ENCODE measurements at regions not wholly inside any gene's neighbourhood (a gene's known extent, or its start where the extent isn't known, plus 50 kb on each side); places are given as distances from the start of the nearest gene placed in this dataset.

DNA sequence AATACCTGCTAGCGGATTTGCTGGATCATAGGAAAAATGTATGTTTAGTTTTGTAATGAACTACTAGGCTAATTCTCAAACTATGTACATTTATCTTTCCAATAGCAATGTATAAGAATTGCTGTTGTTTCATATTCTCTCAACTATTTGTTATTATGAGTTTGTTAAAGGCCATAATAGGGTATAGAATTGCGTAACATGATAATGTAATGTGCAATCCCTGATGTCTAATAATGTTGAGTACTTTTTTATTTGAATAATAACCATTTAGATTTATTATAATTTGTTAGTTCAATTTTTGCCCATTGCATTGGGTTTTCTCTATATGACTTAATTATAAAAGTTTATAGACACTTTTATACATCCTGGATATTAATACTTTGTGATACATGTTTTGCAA is 801.6 kb downstream of the LUZP2 start:
- no peak for DNase-seq (ENCODE audit: extremely low read depth in 1 of 11, low read depth in 9 of 11, low spot score in 4 of 11)

DNA sequence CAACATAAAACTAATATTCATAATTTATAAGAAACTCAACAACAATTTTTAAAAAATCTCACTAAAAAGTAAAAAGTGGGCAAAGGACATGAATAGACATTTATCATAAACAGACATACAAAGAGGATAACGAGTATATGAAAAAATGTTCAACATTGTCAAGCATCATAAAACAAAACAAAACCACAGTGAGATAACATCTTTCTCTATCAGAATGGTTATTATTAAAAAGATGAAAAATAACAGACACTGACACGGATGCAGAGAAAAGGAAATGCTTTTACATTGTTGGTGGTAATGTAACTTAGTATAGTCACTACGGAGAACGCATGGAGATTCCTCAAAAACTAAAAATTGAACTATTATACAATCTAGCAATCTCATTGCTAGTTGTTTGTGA is 813.0 kb downstream of the LUZP2 start:
- no peak for DNase-seq (ENCODE audit: extremely low read depth in 1 of 11, low read depth in 9 of 11, low spot score in 4 of 11)

DNA sequence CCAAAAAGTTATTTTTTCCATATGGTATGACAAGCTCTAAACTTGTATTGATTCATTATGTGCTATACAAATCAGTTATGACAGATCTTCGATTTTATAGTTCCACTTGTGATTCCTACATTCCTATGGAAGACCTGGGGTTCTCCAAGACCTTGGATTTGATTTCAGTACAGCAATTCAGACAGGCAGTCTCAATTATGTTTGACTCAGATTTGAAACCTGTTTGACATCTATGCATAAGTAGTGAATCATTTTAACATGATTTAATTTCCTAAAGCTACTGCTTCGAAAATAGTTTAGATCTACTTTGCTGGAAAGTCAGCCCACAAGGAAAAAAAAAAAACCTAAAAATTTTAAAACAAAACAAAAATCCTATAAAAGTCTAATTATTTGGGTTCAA is 820.4 kb downstream of the LUZP2 start:
- DNase-seq (ENCODE audit: extremely low read depth in 1 of 11, low read depth in 9 of 11, low spot score in 4 of 11) = no peak

DNA sequence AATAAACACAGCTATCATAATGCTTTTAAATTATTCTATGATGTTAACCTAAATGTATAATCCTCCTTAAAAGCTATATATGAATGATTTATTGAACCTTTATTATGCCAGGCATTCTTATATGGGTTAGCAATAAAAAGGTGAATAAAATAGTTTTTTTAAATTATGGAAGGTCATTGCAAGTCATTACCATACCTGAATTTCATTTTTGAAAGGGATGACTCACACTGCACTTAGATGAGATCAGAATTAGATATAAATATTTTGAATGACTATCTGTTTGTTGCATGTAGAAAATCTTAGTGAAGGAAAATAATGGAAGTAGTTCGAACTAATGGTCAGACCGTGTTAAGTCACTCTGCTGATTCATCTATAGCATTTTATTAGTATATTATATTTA is 822.3 kb downstream of the LUZP2 start:
- no peak for DNase-seq (ENCODE audit: extremely low read depth in 1 of 11, low read depth in 9 of 11, low spot score in 4 of 11)

DNA sequence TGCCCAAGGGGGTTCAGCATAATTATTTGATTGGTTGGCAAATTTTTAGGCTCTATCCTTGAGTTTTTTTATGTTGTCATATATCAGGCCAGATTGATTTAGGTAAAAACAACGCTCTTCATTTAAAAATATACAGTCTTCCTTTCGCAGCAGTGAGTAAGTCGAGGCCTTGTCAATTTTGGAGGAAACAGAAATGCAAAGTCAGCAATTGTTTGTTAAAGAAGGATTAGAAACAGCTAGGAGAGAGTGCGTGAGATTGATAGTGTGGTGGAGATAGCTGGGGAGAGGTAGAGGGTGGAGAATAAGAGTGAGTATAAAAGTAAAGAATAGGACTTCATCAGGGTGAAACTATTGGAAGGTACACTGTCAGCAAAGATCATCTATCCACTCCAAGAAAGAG is 830.8 kb downstream of the LUZP2 start:
- DNase-seq (ENCODE audit: extremely low read depth in 1 of 11, low read depth in 9 of 11, low spot score in 4 of 11) = no peak

GRCh38 chr11:25339281-25339680 is 842.4 kb downstream of the LUZP2 start:
- no peak for DNase-seq (ENCODE audit: extremely low read depth in 1 of 11, low read depth in 9 of 11, low spot score in 4 of 11)

DNA sequence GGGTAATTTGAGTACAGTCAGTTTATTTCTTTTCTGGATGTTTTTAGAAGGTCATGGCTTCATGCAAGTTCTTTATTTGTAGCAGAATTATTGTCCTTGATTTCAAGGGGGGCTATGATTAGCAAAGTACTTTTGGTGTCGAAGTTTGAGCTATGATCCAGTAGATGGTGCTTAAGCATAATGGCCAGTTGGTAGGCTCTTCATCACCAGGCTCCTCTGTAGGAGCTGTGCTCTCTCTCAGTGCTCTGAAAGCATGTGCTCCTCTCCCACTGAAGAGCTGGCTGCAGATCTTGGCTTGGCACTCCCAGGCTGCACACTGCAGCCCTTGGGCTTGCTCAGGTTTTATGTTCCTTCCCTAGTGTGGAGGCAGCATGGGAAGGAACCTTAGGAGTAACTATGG is 852.7 kb downstream of the LUZP2 start:
- no peak for DNase-seq (ENCODE audit: extremely low read depth in 1 of 11, low read depth in 9 of 11, low spot score in 4 of 11)

DNA sequence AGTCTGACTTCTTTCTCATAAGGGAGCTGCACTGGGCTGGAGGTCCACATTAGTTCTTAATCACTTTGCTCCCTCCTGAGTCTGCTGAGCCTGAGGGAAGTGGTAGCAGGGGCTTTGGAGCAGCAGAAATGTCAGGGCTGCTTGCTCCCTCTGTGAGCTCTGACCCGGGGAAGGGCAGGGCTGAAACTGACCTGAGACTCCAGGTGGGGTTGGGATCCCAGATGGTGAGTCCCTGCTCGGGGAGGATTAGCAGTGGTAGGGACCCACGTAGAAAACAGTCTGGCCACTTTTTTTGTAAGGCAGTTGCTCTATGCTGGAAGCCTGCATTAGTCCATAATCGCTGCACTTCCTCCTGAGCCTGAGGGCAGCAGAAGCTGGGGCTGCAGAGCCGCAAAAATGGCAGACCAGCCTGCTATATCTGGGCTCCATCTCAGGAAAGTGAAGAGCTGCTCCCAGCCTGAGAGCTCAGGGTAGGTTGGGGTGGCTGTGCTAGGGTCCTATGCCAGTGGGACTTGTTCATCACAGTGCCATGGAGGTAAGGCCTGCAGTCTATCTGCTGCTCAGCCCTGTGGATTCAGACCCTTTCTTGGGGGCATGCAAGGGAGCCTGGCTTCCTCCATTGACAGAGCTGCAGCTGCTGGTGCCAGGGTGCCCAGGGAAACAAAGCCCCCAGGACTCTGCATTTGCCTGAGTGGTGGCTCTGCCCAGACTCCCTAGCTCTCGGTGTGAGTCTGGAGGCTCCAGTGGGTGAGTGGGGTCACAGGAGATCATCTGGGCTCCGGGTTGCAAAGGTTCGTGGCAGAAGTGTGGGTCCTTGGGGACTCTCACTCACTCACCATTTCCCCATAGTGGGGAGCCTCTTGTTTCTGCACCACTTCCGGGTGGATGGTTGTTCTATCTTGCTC is 854.3 kb downstream of the LUZP2 start:
- DNase-seq (ENCODE audit: extremely low read depth in 1 of 11, low read depth in 9 of 11, low spot score in 4 of 11) = no peak

- no peak for DNase-seq (ENCODE audit: extremely low read depth in 1 of 11, low read depth in 9 of 11, low spot score in 4 of 11)
Measured at GRCh38 chr11:25357133-25357532, 860.3 kb downstream of the LUZP2 start.

DNA sequence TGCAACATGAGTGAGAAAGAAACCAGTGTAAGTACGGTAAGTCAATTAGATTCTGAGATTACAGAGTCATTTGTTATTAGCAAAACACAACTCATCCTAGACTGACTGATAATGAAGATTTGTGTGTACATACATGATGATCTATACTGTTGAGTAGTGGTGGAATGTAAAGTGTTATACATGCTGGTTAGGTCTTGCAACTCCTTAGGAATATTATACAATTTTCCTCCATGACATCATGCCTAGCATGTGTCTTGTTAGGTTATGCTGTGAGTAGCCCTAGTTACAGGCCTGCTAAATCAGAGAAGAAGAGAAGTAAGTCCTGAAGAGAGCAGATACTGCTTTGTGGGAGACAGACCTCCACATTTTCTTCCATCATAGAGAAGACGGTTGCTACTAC is 880.6 kb downstream of the LUZP2 start:
- no peak for DNase-seq (ENCODE audit: extremely low read depth in 1 of 11, low read depth in 9 of 11, low spot score in 4 of 11)

DNA sequence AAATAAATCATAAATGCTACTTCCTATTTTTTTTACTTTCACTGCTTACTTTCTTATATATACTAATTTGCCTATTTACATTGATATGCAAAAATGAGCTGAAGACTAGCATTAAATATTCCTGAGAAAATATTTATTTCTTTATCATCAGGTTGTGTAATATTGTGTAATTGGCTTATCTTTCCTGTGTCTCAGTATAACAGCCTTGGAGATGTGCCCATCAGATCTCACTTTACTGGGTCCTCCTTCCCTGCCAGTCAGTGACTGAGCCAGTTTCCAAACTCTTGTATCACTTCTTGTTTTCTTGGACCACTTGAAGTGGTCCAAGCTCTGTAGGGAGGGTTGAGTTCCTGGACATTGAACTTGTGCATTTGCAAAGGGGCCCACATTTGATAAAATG is 900.0 kb downstream of the LUZP2 start:
- DNase-seq (ENCODE audit: extremely low read depth in 1 of 11, low read depth in 9 of 11, low spot score in 4 of 11) = no peak

DNA sequence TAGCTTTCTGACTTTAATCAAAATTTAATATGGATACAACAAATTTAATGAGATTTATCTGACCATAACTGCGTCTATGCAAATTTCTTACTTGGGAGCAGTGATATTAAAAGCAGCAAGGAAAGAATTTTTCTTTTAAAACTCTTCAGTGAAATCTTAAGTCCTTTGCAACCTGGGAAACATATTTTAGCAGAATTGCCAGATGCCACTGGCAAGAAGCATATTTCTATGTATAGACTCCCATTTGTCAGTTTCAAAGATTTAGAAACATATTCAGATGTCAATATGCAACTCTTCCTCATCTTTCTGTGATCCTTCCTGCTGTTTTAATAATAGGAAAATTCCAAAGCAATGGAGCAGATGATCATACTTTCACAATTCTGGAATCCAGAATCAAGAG is 911.3 kb downstream of the LUZP2 start:
- no peak for DNase-seq (ENCODE audit: extremely low read depth in 1 of 11, low read depth in 9 of 11, low spot score in 4 of 11)

- no peak for DNase-seq (ENCODE audit: extremely low read depth in 1 of 11, low read depth in 9 of 11, low spot score in 4 of 11)
Measured at GRCh38 chr11:25415793-25416192, 916.1 kb upstream of the ANO3 start.

DNA sequence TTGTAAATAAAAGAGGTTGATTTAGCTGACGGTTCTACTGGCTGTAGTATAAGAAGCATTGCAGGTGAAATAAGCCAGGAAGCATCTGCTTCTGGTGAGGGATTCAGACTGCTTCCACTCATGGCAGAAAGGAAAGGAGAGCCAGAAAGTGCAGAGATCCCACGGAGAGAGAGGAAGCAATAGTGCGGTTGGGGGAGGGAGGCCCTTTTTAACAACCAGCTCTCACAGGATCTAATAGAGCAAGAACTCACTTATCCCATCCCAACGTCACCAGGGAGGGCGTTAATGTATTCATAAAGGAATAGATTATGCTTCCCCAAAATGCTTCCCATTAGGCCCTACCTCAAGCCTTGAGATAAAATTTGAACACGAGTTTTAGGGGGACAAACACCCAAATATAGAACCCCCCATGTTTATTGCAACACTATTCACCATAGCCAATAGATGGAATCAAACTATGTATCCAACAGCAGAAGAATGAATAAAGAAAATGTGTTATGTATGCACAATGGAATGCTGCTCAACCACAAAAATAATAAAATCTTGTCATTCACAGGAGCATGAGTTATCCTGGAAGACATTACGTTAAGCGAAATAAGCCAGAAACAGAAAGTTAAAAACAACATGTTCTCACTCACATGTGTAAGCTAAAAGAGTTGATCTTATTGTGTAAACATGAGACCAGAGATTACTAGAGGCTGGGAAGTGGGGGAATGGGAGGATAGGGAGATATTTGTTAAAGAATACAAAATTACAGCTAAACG is 908.3 kb upstream of the ANO3 start:
- no peak for DNase-seq (ENCODE audit: extremely low read depth in 1 of 11, low read depth in 9 of 11, low spot score in 4 of 11)

DNA sequence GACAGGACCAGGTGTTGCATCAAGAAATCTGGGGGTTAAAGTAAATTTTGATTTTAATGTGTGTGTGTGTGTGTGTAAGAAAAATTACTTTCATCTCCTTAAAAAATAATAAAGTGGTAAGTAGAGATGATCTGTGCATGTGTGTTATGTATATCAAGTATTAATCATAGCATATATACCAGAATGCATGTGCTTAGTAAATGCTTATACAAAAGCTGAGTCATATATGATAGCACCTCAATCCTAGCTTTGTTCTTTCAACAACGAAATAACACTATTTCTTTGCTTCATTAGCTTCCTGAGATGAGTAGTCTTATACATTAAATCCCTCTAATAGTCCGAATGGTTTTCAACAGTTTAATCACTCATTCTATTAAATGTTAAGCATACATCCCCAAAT is 899.6 kb upstream of the ANO3 start:
- no peak for DNase-seq (ENCODE audit: extremely low read depth in 1 of 11, low read depth in 9 of 11, low spot score in 4 of 11)

DNA sequence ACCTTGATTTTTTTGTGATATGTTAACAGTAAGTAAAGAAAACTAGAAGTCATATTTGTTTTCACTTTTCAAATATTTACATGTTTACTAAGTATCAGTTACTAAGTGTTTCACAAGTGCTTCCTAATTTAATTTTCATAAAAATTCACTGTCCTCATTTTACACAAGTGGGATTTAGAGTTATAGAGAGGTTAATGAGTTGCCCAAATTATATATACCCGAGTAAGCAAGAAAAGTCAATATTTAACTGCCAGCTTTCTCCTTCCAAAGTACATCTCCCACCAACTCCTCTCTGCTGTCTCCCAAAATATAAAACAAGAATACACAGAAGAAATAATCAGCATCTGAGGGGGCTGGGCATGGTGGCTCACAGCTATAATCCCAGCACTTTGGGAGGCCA is 896.7 kb upstream of the ANO3 start:
- no peak for DNase-seq (ENCODE audit: extremely low read depth in 1 of 11, low read depth in 9 of 11, low spot score in 4 of 11)

DNA sequence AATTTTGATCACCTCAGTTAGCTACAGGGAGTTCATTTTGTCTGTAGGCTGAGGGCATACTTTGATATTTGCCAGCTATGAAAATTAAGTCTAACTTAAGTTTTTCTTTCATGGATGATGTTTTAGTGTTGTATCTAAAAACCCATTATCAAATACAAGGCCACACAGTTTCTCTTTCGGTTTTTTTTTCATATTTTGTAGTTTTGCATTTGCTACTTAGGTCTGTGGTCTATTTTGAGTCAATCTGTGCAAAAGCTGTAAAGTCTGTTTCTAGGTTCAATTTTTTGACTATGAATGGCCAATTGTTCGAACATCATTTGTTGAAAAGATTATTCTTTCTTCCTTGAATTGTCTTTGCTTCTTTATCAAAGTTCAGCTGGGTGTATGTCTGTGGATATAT is 895.6 kb upstream of the ANO3 start:
- DNase-seq (ENCODE audit: extremely low read depth in 1 of 11, low read depth in 9 of 11, low spot score in 4 of 11) = no peak

GRCh38 chr11:25441421-25441820 is 890.5 kb upstream of the ANO3 start:
- no peak for DNase-seq (ENCODE audit: extremely low read depth in 1 of 11, low read depth in 9 of 11, low spot score in 4 of 11)

GRCh38 chr11:25449091-25449490 is 882.8 kb upstream of the ANO3 start:
- DNase-seq (ENCODE audit: extremely low read depth in 1 of 11, low read depth in 9 of 11, low spot score in 4 of 11) = no peak

- no peak for DNase-seq (ENCODE audit: extremely low read depth in 1 of 11, low read depth in 9 of 11, low spot score in 4 of 11)
Measured at GRCh38 chr11:25453471-25453870, 878.5 kb upstream of the ANO3 start.

DNA sequence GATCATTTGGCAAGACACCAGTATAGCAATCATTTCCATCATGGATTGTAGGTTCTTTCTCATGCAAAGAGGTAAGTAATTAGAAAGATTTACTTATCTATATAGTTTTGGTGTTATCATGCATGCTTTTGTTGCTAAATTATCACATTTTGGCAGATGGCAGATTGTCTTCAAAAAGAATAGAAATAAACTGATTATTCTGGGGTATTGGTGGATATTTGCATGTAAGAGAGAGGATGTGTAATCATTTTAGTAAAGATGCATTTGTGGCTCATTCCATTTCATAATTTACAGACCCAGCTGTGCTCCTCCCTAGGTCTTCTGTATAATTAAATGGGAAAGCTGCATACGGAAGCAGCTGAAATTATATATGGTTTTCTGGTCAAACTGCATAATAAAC is 875.7 kb upstream of the ANO3 start:
- DNase-seq (ENCODE audit: extremely low read depth in 1 of 11, low read depth in 9 of 11, low spot score in 4 of 11) = no peak

Measured in renal cortex interstitium (tissue), 11 donors.